Activated naive CD8-positive, alpha-beta T cell treated with anti-CD3 and anti-CD28 coated beads, Interleukin-2, amount 50 U/mL, for 24 hours (primary cell): ENCODE measurements at regions not wholly inside any gene's neighbourhood (a gene's known extent, or its start where the extent isn't known, plus 50 kb on each side); places are given as distances from the start of the nearest gene placed in this dataset.
"Not testable (repeated sequence)": the region's sequence is repeated elsewhere in the genome, so short reads cannot be mapped to it uniquely, and the experiment has no call there.

Experiments used
- ATAC-seq: fragments of 150-1000 bp; cut with Tn5 transposase; one replicate; pipeline ENCODE4 v1.10.0; 2021
- DNase-seq: peaks from one replicate; pipeline ENCODE4 v3.0.0; 2021
- H3K27ac Mint-ChIP-seq: one replicate; pipeline ENCODE4 v1.8.0; 2021; ENCODE audit warnings: mild to moderate bottlenecking, mixed read lengths
- H3K27me3 Mint-ChIP-seq: one replicate; pipeline ENCODE4 v1.8.0; 2021; ENCODE audit warnings: mixed read lengths
- H3K36me3 Mint-ChIP-seq: one replicate; pipeline ENCODE4 v1.8.0; 2021; ENCODE audit warnings: low read depth, mixed read lengths
- H3K4me1 Mint-ChIP-seq: one replicate; pipeline ENCODE4 v1.8.0; 2021; ENCODE audit warnings: mixed read lengths
- H3K4me3 Mint-ChIP-seq: one replicate; pipeline ENCODE4 v1.8.0; 2021; ENCODE audit warnings: mild to moderate bottlenecking, moderate library complexity, mixed read lengths
- H3K9me3 Mint-ChIP-seq: one replicate; pipeline ENCODE4 v1.8.0; 2021; ENCODE audit warnings: mixed read lengths

GRCh38 chr4:31020363-31020762, 300.2 kb downstream of the PCDH7 start:
- no peak overlapping the region for H3K27ac Mint-ChIP-seq
- peaks cover 3% of the 10 kb centered on the region for H3K9me3 Mint-ChIP-seq
- H3K4me1 Mint-ChIP-seq = no peaks in the 10 kb centered on the region
- H3K4me3 Mint-ChIP-seq = no peak overlapping the region
- DNase-seq (no peak), ATAC-seq (no peak)
- H3K27me3 Mint-ChIP-seq = no peaks in the 10 kb centered on the region
- H3K36me3 Mint-ChIP-seq = no peaks in the 10 kb centered on the region

GRCh38 chr4:31021008-31021407, 300.8 kb downstream of the PCDH7 start:
- H3K27me3 Mint-ChIP-seq = no peaks in the 10 kb centered on the region
- no peak for DNase-seq
- no peak overlapping the region for H3K4me3 Mint-ChIP-seq
- peaks cover 3% of the 10 kb centered on the region for H3K9me3 Mint-ChIP-seq
- no peaks in the 10 kb centered on the region for H3K36me3 Mint-ChIP-seq
- no peak for ATAC-seq
- H3K27ac Mint-ChIP-seq = no peak overlapping the region
- H3K4me1 Mint-ChIP-seq = no peaks in the 10 kb centered on the region

- Mint-ChIP-seq H3K4me1 (no peaks in the 10 kb centered on the region), H3K27me3 (no peaks in the 10 kb centered on the region), H3K27ac (no peak overlapping the region), H3K4me3 (no peak overlapping the region), H3K36me3 (no peaks in the 10 kb centered on the region), H3K9me3 (peaks cover 3% of the 10 kb centered on the region)
- DNase-seq (no peak), ATAC-seq (no peak)
Measured at GRCh38 chr4:31022702-31023101, 302.5 kb downstream of the PCDH7 start.

- H3K27me3 Mint-ChIP-seq = no peaks in the 10 kb centered on the region
- H3K27ac Mint-ChIP-seq = no peak overlapping the region
- no peak for ATAC-seq
- peaks cover 3% of the 10 kb centered on the region for H3K9me3 Mint-ChIP-seq
- H3K4me3 Mint-ChIP-seq = no peak overlapping the region
- no peaks in the 10 kb centered on the region for H3K36me3 Mint-ChIP-seq
- no peak for DNase-seq
- H3K4me1 Mint-ChIP-seq = no peaks in the 10 kb centered on the region
Measured at GRCh38 chr4:31023109-31023508, 302.9 kb downstream of the PCDH7 start.

- no peaks in the 10 kb centered on the region for H3K27me3 Mint-ChIP-seq
- no peak overlapping the region for H3K27ac Mint-ChIP-seq
- H3K4me3 Mint-ChIP-seq = no peak overlapping the region
- H3K36me3 Mint-ChIP-seq = no peaks in the 10 kb centered on the region
- H3K9me3 Mint-ChIP-seq = peaks cover 3% of the 10 kb centered on the region
- DNase-seq = no peak
- ATAC-seq = no peak
- no peaks in the 10 kb centered on the region for H3K4me1 Mint-ChIP-seq
Measured at GRCh38 chr4:31023742-31024141, 303.6 kb downstream of the PCDH7 start.

- H3K4me1 Mint-ChIP-seq, H3K27me3 Mint-ChIP-seq, H3K36me3 Mint-ChIP-seq, DNase-seq, H3K9me3 Mint-ChIP-seq, H3K27ac Mint-ChIP-seq, H3K4me3 Mint-ChIP-seq, ATAC-seq: not testable (repeated sequence)
Measured at GRCh38 chr4:31024781-31025180, 304.6 kb downstream of the PCDH7 start.

- no peaks in the 10 kb centered on the region for H3K36me3 Mint-ChIP-seq
- no peak overlapping the region for H3K27ac Mint-ChIP-seq
- H3K9me3 Mint-ChIP-seq = peaks cover 10% of the 10 kb centered on the region
- H3K27me3 Mint-ChIP-seq = no peaks in the 10 kb centered on the region
- H3K4me3 Mint-ChIP-seq = no peak overlapping the region
- no peak for DNase-seq
- no peaks in the 10 kb centered on the region for H3K4me1 Mint-ChIP-seq
- ATAC-seq = no peak
Measured at GRCh38 chr4:31026256-31026655, 306.1 kb downstream of the PCDH7 start.

GRCh38 chr4:31034550-31034949, 314.4 kb downstream of the PCDH7 start:
- no peak for ATAC-seq
- H3K4me1 Mint-ChIP-seq = no peaks in the 10 kb centered on the region
- H3K36me3 Mint-ChIP-seq = no peaks in the 10 kb centered on the region
- no peaks in the 10 kb centered on the region for H3K27me3 Mint-ChIP-seq
- no peak overlapping the region for H3K27ac Mint-ChIP-seq
- no peak overlapping the region for H3K4me3 Mint-ChIP-seq
- H3K9me3 Mint-ChIP-seq = peaks cover 12% of the 10 kb centered on the region
- DNase-seq = no peak

- DNase-seq = no peak
- Mint-ChIP-seq H3K4me3 (no peak overlapping the region), H3K27me3 (no peaks in the 10 kb centered on the region), H3K4me1 (no peaks in the 10 kb centered on the region), H3K9me3 (peaks cover 10% of the 10 kb centered on the region), H3K36me3 (no peaks in the 10 kb centered on the region), H3K27ac (no peak overlapping the region)
- ATAC-seq = no peak
Measured at GRCh38 chr4:31035761-31036160, 315.6 kb downstream of the PCDH7 start.

- H3K36me3 Mint-ChIP-seq = no peaks in the 10 kb centered on the region
- H3K4me3 Mint-ChIP-seq = no peak overlapping the region
- no peaks in the 10 kb centered on the region for H3K27me3 Mint-ChIP-seq
- DNase-seq (no peak), ATAC-seq (no peak)
- H3K27ac Mint-ChIP-seq = no peak overlapping the region
- no peaks in the 10 kb centered on the region for H3K4me1 Mint-ChIP-seq
- peaks cover 4% of the 10 kb centered on the region for H3K9me3 Mint-ChIP-seq
Measured at GRCh38 chr4:31037703-31038102, 317.5 kb downstream of the PCDH7 start.

GRCh38 chr4:31039382-31039781, 319.2 kb downstream of the PCDH7 start:
- H3K4me3 Mint-ChIP-seq = no peak overlapping the region
- DNase-seq = no peak
- H3K36me3 Mint-ChIP-seq = no peaks in the 10 kb centered on the region
- ATAC-seq = no peak
- no peaks in the 10 kb centered on the region for H3K4me1 Mint-ChIP-seq
- H3K9me3 Mint-ChIP-seq = no peaks in the 10 kb centered on the region
- H3K27me3 Mint-ChIP-seq = no peaks in the 10 kb centered on the region
- H3K27ac Mint-ChIP-seq = no peak overlapping the region

- H3K9me3 Mint-ChIP-seq = peaks cover 2% of the 10 kb centered on the region
- H3K4me3 Mint-ChIP-seq = no peak overlapping the region
- no peak for DNase-seq
Measured at GRCh38 chr4:31040106-31040505, 319.9 kb downstream of the PCDH7 start.

GRCh38 chr4:31041385-31041784, 321.2 kb downstream of the PCDH7 start:
- DNase-seq = no peak
- Mint-ChIP-seq H3K4me3 (no peak overlapping the region), H3K36me3 (no peaks in the 10 kb centered on the region), H3K9me3 (peaks cover 4% of the 10 kb centered on the region), H3K27ac (no peak overlapping the region), H3K27me3 (no peaks in the 10 kb centered on the region), H3K4me1 (no peaks in the 10 kb centered on the region)
- no peak for ATAC-seq

More at GRCh38 chr4:31040106-31040505, 319.9 kb downstream of the PCDH7 start:
- H3K27ac Mint-ChIP-seq = no peak overlapping the region
- H3K4me1 Mint-ChIP-seq = no peaks in the 10 kb centered on the region
- no peaks in the 10 kb centered on the region for H3K27me3 Mint-ChIP-seq
- ATAC-seq = no peak
- no peaks in the 10 kb centered on the region for H3K36me3 Mint-ChIP-seq

GRCh38 chr4:31041853-31042252, 321.7 kb downstream of the PCDH7 start:
- Mint-ChIP-seq H3K27me3 (no peaks in the 10 kb centered on the region), H3K4me1 (no peaks in the 10 kb centered on the region), H3K27ac (no peak overlapping the region), H3K9me3 (peaks cover 4% of the 10 kb centered on the region), H3K4me3 (no peak overlapping the region), H3K36me3 (no peaks in the 10 kb centered on the region)
- no peak for DNase-seq
- ATAC-seq = no peak

GRCh38 chr4:31043382-31044062, 323.4 kb downstream of the PCDH7 start:
- DNase-seq = no peak
- no peaks in the 10 kb centered on the region for H3K4me1 Mint-ChIP-seq
- no peak for ATAC-seq
- no peaks in the 10 kb centered on the region for H3K36me3 Mint-ChIP-seq
- no peak overlapping the region for H3K27ac Mint-ChIP-seq
- H3K27me3 Mint-ChIP-seq = no peaks in the 10 kb centered on the region
- no peak overlapping the region for H3K4me3 Mint-ChIP-seq
- peaks cover 4% of the 10 kb centered on the region for H3K9me3 Mint-ChIP-seq

- Mint-ChIP-seq H3K27ac (no peak overlapping the region), H3K9me3 (peaks cover 4% of the 10 kb centered on the region), H3K4me3 (no peak overlapping the region), H3K36me3 (no peaks in the 10 kb centered on the region), H3K4me1 (no peaks in the 10 kb centered on the region), H3K27me3 (no peaks in the 10 kb centered on the region)
- ATAC-seq (no peak), DNase-seq (no peak)
Measured at GRCh38 chr4:31045151-31045550, 325.0 kb downstream of the PCDH7 start.
